Keratinocyte (primary cell): ENCODE measurements at regions not wholly inside any gene's neighbourhood (a gene's known extent, or its start where the extent isn't known, plus 50 kb on each side); places are given as distances from the start of the nearest gene placed in this dataset.
"Not testable (repeated sequence)": the region's sequence is repeated elsewhere in the genome, so short reads cannot be mapped to it uniquely, and the experiment has no call there.

Experiments
- DNase-seq: peaks from one replicate; pipeline ENCODE4 v3.0.0-alpha.2; 2011; ENCODE audit warnings: low read depth, missing footprints, low spot score
- FAIRE-seq: peaks from 2 replicates; lab custom pipeline; 2011; peaks lifted over from hg19 to GRCh38; lab: Jason Lieb, UNC
- H2AFZ ChIP-seq: 2 replicates; pipeline ENCODE4 v1.6.0; 2012; ENCODE audit warnings: low read length, control low read depth, inconsistent platforms; ENCODE audit not compliant: control insufficient read depth
- H3K27ac ChIP-seq: 2 replicates; pipeline ENCODE4 v1.5.1; 2011; ENCODE audit warnings: low read length; ENCODE audit not compliant: control insufficient read depth, insufficient read depth
- H3K27me3 ChIP-seq: 3 replicates; pipeline ENCODE4 v1.6.0; 2011; ENCODE audit warnings: low read length; ENCODE audit not compliant: control insufficient read depth, insufficient read depth; ENCODE audit errors: extremely low read depth
- H3K36me3 ChIP-seq, 2 experiments: 2 replicates in 1 of 2; 3 replicates in 1 of 2; pipeline ENCODE4 v1.5.1; 2011; ENCODE audit warnings: low read length in 2 of 2, mild to moderate bottlenecking in 1 of 2; ENCODE audit not compliant: control insufficient read depth in 2 of 2, insufficient read depth in 2 of 2; ENCODE audit errors: extremely low read depth in 1 of 2
- H3K4me1 ChIP-seq: 3 replicates; pipeline ENCODE4 v1.5.1; 2011; ENCODE audit warnings: low read length; ENCODE audit not compliant: control insufficient read depth, insufficient read depth; ENCODE audit errors: extremely low read depth
- H3K4me2 ChIP-seq: 3 replicates; pipeline ENCODE4 v1.6.0; 2011; ENCODE audit warnings: low read depth, low read length; ENCODE audit not compliant: control insufficient read depth, insufficient read depth; ENCODE audit errors: extremely low read depth
- H3K4me3 ChIP-seq, 3 experiments: fragments of 200-600 bp in 1 of 3; sonication (generic) in 1 of 3; 2 replicates in 2 of 3; 3 replicates in 1 of 3; pipeline ENCODE4 v1.5.1; 2011 to 2016; ENCODE audit warnings: low read length in 3 of 3, mild to moderate bottlenecking in 3 of 3, control low read depth in 2 of 3, inconsistent platforms in 1 of 3, low read depth in 1 of 3, mixed read lengths in 1 of 3, mixed run types in 1 of 3, moderate library complexity in 1 of 3; ENCODE audit not compliant: control insufficient read depth in 2 of 3, insufficient read depth in 2 of 3; ENCODE audit errors: extremely low read depth in 1 of 3
- H3K79me2 ChIP-seq: 2 replicates; pipeline ENCODE4 v1.6.0; 2012; ENCODE audit warnings: low read length; ENCODE audit not compliant: control insufficient read depth, insufficient read depth
- H3K9ac ChIP-seq: 3 replicates; pipeline ENCODE4 v1.6.0; 2011; ENCODE audit warnings: low read length; ENCODE audit not compliant: control insufficient read depth, insufficient read depth; ENCODE audit errors: extremely low read depth
- H3K9me1 ChIP-seq: 3 replicates; pipeline ENCODE4 v1.6.0; 2011; ENCODE audit warnings: low read length; ENCODE audit not compliant: control insufficient read depth, insufficient read depth; ENCODE audit errors: extremely low read depth
- H3K9me3 ChIP-seq: 2 replicates; pipeline ENCODE4 v1.5.1; 2012; ENCODE audit warnings: low read depth, low read length; ENCODE audit not compliant: control insufficient read depth
- H4K20me1 ChIP-seq: 3 replicates; pipeline ENCODE4 v1.6.0; 2011; ENCODE audit warnings: low read length; ENCODE audit not compliant: control insufficient read depth, insufficient read depth; ENCODE audit errors: extremely low read depth
- dilution Hi-C: fragments of 300-500 bp; cut with MboI; formaldehyde crosslinking; loops from one replicate; pipeline ENCODE4 v1.7.0; 2020; ENCODE audit warnings: low sequenced_read_pairs; ENCODE audit not compliant: extremely low pct_ligation_motif_present

GRCh38 chr16:88225640-88226230 lies 157.0 kb upstream of the ZNF469 start:
- DNase-seq, H3K36me3 ChIP-seq, H3K9ac ChIP-seq, FAIRE-seq, H3K27ac ChIP-seq, H3K9me1 ChIP-seq, H2AFZ ChIP-seq, dilution Hi-C loops, H4K20me1 ChIP-seq, H3K27me3 ChIP-seq, H3K9me3 ChIP-seq, H3K79me2 ChIP-seq, H3K4me1 ChIP-seq, H3K4me3 ChIP-seq, H3K4me2 ChIP-seq: not testable (repeated sequence)

GRCh38 chr16:88226302-88226701 lies 156.5 kb upstream of the ZNF469 start:
- H2AFZ ChIP-seq, H3K79me2 ChIP-seq, FAIRE-seq, H3K9me3 ChIP-seq, H3K27me3 ChIP-seq, H3K4me3 ChIP-seq, H3K9me1 ChIP-seq, H4K20me1 ChIP-seq, H3K36me3 ChIP-seq, dilution Hi-C loops, H3K27ac ChIP-seq, H3K4me2 ChIP-seq, H3K9ac ChIP-seq, H3K4me1 ChIP-seq, DNase-seq: not testable (repeated sequence)

- H3K4me2 ChIP-seq, H4K20me1 ChIP-seq, H3K9ac ChIP-seq, DNase-seq, H2AFZ ChIP-seq, H3K36me3 ChIP-seq, H3K4me3 ChIP-seq, H3K9me3 ChIP-seq, H3K79me2 ChIP-seq, H3K9me1 ChIP-seq, H3K4me1 ChIP-seq, H3K27ac ChIP-seq, H3K27me3 ChIP-seq, dilution Hi-C loops, FAIRE-seq: not testable (repeated sequence)
Measured at GRCh38 chr16:88227026-88227721, 155.6 kb upstream of the ZNF469 start.

GRCh38 chr16:88227722-88228482 lies 154.9 kb upstream of the ZNF469 start:
- H3K9me1 ChIP-seq, H3K27me3 ChIP-seq, H3K9ac ChIP-seq, DNase-seq, H4K20me1 ChIP-seq, dilution Hi-C loops, FAIRE-seq, H2AFZ ChIP-seq, H3K4me2 ChIP-seq, H3K79me2 ChIP-seq, H3K9me3 ChIP-seq, H3K4me3 ChIP-seq, H3K4me1 ChIP-seq, H3K36me3 ChIP-seq, H3K27ac ChIP-seq: not testable (repeated sequence)

- H3K27me3 ChIP-seq, H3K36me3 ChIP-seq, FAIRE-seq, H3K27ac ChIP-seq, DNase-seq, H3K4me1 ChIP-seq, H3K9me1 ChIP-seq, H3K9ac ChIP-seq, H3K4me2 ChIP-seq, H4K20me1 ChIP-seq, H2AFZ ChIP-seq, H3K79me2 ChIP-seq, dilution Hi-C loops, H3K9me3 ChIP-seq, H3K4me3 ChIP-seq: not testable (repeated sequence)
Measured at GRCh38 chr16:88228751-88229150, 154.0 kb upstream of the ZNF469 start.
